Lower leg skin (tissue), 4 donors: ENCODE measurements at regions not wholly inside any gene's neighbourhood (a gene's known extent, or its start where the extent isn't known, plus 50 kb on each side); places are given as distances from the start of the nearest gene placed in this dataset.

Source experiments
- DNase-seq, 2 donors: peaks; one replicate each; pipeline ENCODE4 v3.0.0-alpha.2; 2019; ENCODE audit warnings: low spot score in 2 of 2
- H3K4me3 ChIP-seq: fragments of 200-600 bp; sonication (generic); 2 replicates; pipeline ENCODE4 v1.5.1; 2017; ENCODE audit warnings: mild to moderate bottlenecking, low read depth; ENCODE audit not compliant: poor library complexity, severe bottlenecking
- POLR2A ChIP-seq, 2 donors: fragments of 450-650 bp; IDR thresholded peaks; one replicate each; pipeline ENCODE4 v1.6.1; 2016 to 2017; ENCODE audit warnings: antibody characterized with exemption in 2 of 2, mild to moderate bottlenecking in 1 of 2, moderate library complexity in 1 of 2
- WGBS, 2 donors: methylation state at CpG; one replicate each; pipeline ENCODE4 v1.1.5; 2018; 5-methylcytosine and 5-hydroxymethylcytosine counted together
- intact Hi-C: fragments of 100-400 bp; cut with DNase I; formaldehyde crosslinking; loops from one replicate; pipeline ENCODE4 v1.15.0; 2023; ENCODE audit warnings: low total_unique reads
- TF ChIP-seq, protein P1 (sequence below), 3 donors: fragments of 450-650 bp; IDR thresholded peaks; one replicate each; pipeline ENCODE4 v1.5.1; 2016; ENCODE audit warnings: antibody characterized with exemption in 3 of 3, mild to moderate bottlenecking in 3 of 3, moderate library complexity in 2 of 3

DNA sequence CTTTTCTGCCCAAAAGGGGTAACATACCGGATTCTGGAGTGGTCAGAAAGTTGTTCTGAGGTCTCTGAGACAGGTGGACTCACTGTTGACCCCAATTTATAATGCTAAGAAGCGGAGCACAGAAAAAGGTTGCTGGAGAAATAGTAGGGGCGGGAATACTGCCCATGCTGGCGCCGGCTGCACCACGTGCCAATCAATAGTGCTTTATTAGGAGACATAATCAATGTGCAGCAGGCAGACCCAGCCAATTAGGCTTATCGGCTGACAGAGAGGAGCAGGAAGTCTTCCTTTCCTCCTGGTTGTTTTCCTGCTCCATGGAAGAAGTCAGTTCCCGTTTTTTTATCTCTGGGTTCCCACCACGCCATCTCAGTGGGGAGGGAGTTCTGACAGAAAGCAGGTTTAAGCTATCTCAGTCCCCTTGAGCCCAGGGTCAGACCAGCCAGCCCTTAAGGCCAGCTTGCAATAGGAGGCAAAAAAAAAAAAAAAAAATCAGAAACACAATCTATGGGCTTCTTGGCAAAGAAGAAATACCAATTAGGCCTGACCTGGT is 68.2 kb upstream of the IRX6 start:
- no peak overlapping the region for H3K4me3 ChIP-seq
- intact Hi-C loops: no loop called here
- 86 to 94% methylated on average over 9 of the region's 9 CpGs for WGBS, 2 donors
- no peak for DNase-seq
- TF ChIP-seq, protein P1, sequence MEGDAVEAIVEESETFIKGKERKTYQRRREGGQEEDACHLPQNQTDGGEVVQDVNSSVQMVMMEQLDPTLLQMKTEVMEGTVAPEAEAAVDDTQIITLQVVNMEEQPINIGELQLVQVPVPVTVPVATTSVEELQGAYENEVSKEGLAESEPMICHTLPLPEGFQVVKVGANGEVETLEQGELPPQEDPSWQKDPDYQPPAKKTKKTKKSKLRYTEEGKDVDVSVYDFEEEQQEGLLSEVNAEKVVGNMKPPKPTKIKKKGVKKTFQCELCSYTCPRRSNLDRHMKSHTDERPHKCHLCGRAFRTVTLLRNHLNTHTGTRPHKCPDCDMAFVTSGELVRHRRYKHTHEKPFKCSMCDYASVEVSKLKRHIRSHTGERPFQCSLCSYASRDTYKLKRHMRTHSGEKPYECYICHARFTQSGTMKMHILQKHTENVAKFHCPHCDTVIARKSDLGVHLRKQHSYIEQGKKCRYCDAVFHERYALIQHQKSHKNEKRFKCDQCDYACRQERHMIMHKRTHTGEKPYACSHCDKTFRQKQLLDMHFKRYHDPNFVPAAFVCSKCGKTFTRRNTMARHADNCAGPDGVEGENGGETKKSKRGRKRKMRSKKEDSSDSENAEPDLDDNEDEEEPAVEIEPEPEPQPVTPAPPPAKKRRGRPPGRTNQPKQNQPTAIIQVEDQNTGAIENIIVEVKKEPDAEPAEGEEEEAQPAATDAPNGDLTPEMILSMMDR (IDR thresholded peaks at IDR 0.05): no peak
- no peak for TF ChIP-seq POLR2A (IDR thresholded peaks at IDR 0.05)

DNA sequence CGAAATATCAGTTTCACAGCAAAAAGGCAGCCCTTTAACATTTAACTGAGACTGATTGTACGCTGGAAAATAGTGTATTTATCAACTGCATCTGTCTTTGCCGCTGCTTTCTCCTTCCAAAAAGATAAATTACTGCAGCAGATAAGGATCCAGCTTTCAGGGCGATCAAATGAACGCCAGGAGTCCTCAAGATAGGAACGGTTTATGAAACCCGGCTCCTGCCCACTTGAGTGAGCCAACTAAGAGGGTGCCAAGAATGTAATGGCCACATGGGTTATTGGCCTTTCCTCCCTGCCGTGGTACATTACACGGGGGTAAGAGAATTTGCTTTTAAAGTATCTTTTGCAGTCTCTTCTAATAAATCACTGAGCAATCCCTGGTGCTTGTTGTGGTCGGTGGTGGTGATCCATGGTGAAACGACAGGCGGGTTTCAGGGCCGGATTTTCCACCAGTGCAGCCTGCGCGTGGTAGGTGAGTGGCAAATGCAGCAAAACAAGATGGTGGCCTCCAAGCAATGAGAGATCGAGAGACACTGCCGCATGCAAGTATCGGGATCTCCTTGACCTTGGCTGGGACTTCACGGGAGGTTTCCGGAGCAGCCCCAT is 67.5 kb upstream of the IRX6 start:
- DNase-seq: peak in 1 of 2 donors; percentile 63
- TF ChIP-seq, protein P1 (IDR thresholded peaks at IDR 0.05): no peak
- TF ChIP-seq POLR2A (IDR thresholded peaks at IDR 0.05): no peak
- intact Hi-C loops: no loop called here
- WGBS, 2 donors: 82 to 85% methylated on average over 20 of the region's 20 CpGs
- H3K4me3 ChIP-seq: no peak overlapping the region

- H3K4me3 ChIP-seq: no peak overlapping the region
- intact Hi-C loops: no loop called here
- peak; percentile 75 to 94 for DNase-seq
- WGBS, 2 donors: 25 to 26% methylated on average over 9 of the region's 9 CpGs
- TF ChIP-seq, protein P1 (IDR thresholded peaks at IDR 0.05): peak in 1 of 3 donors; percentile 67
- TF ChIP-seq POLR2A (IDR thresholded peaks at IDR 0.05): no peak
Measured at GRCh38 chr16:55257966-55258613, 65.9 kb upstream of the IRX6 start.

GRCh38 chr16:55261301-55261700 is 62.7 kb upstream of the IRX6 start:
- peak in 1 of 2 donors; percentile 10 for DNase-seq
- intact Hi-C loops: loop anchor here (10.0 kb wide), 2 partner anchors 1486 to 1716 kb away; no protein-coding TSS in a partner anchor
- no peak for TF ChIP-seq POLR2A (IDR thresholded peaks at IDR 0.05)
- TF ChIP-seq, protein P1 (IDR thresholded peaks at IDR 0.05): no peak
- 62 to 80% methylated on average over 3 of the region's 3 CpGs for WGBS, 2 donors
- no peak overlapping the region for H3K4me3 ChIP-seq

DNA sequence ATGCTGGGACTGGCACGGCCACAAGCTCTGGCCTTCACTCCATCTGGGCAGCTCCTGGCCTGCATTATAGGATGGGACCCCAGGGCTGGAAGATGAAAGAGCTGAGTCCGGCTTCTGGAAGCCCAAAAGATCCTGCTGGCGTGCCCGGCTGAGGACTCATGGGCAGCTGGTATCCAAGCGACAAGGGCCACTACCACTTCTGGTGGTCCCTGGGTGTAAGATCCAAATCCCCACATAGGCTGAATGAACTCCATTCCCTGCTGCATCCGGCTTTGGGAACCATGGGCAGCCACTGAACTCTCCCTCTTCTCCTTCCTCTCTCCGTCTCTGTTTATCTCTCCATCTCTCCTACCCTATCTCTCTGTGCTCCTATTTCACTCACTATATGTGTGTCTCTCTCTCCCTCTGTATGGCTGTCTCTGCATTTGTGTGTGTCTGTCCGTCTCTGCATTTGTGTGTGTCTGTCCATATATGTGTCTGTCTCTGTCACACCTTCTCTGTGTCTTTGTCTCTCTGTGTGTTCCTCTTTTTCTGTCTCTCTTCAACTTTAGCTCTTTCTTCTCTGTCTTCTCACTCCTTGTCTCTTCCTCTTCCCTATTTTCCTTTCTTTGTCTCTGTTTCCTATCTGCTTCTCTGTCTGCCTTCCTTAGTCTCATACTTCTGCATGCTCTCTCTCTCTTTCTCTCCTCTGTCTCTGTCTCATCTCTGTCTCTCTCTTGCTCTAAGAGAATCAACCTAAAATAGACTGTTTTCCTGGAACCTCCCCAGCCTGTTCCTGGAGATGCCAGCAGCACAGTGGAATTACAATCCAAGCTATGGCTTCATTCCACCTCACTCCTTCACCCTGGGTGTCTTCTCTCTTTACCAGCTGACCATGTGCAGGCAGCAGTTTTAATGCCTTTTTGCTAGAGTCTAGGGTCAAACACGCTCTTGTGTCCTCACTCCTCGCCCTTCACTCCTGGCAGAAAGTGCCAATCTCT is 60.4 kb upstream of the IRX6 start:
- no peak overlapping the region for H3K4me3 ChIP-seq
- peak in 1 of 2 donors; percentile 50 for DNase-seq
- no peak for TF ChIP-seq POLR2A (IDR thresholded peaks at IDR 0.05)
- WGBS, 2 donors: 76 to 89% methylated on average over 9 to 10 of the region's 10 CpGs
- intact Hi-C loops: loop anchor here (10.0 kb wide), 2 partner anchors 1489 to 1719 kb away; no protein-coding TSS in a partner anchor
